Mucosa of descending colon (tissue), 3 donors: ENCODE measurements at regions not wholly inside any gene's neighbourhood (a gene's known extent, or its start where the extent isn't known, plus 50 kb on each side); places are given as distances from the start of the nearest gene placed in this dataset.

Source experiments
- ATAC-seq: fragments of 200-7000 bp; cut with Tn5 transposase; one replicate; pipeline ENCODE4 v1.9.1; 2020; ENCODE audit warnings: mild to moderate bottlenecking, moderate library complexity
- DNase-seq, 3 donors: peaks; one replicate each; pipeline ENCODE4 v3.0.0-alpha.2; 2020
- H3K36me3 ChIP-seq: fragments of 200-600 bp; one replicate; pipeline ENCODE4 v1.8.0; 2021; ENCODE audit warnings: low read depth, mild to moderate bottlenecking
- H3K4me1 ChIP-seq: fragments of 200-600 bp; one replicate; pipeline ENCODE4 v1.8.0; 2021; ENCODE audit warnings: low read depth, mild to moderate bottlenecking
- H3K4me3 ChIP-seq: fragments of 200-600 bp; one replicate; pipeline ENCODE4 v1.8.0; 2021; ENCODE audit warnings: mild to moderate bottlenecking
- H3K9me3 ChIP-seq: fragments of 200-600 bp; one replicate; pipeline ENCODE4 v1.8.0; 2021; ENCODE audit warnings: mild to moderate bottlenecking
- intact Hi-C, 2 donors: fragments of 100-400 bp; cut with DNase I in 1 of 2; cut with micrococcal nuclease in 1 of 2; formaldehyde crosslinking; loops; one replicate each; pipeline versions ENCODE4 v1.11.0 to v1.11.1; 2022; cut with DNase I, micrococcal nuclease
- TF ChIP-seq, protein P1 (sequence below): fragments of 200-600 bp; IDR thresholded peaks from one replicate; pipeline ENCODE4 v1.8.0; 2022; ENCODE audit warnings: antibody characterized with exemption, mild to moderate bottlenecking
- donor health status: DM: no; HTN: no; CAD: no; lungs with moderate emphysema.
- donor health status: DM: no; HTN: no; CAD: no.
- donor health status: DM: no; HTN: yes; CAD: no.

DNA sequence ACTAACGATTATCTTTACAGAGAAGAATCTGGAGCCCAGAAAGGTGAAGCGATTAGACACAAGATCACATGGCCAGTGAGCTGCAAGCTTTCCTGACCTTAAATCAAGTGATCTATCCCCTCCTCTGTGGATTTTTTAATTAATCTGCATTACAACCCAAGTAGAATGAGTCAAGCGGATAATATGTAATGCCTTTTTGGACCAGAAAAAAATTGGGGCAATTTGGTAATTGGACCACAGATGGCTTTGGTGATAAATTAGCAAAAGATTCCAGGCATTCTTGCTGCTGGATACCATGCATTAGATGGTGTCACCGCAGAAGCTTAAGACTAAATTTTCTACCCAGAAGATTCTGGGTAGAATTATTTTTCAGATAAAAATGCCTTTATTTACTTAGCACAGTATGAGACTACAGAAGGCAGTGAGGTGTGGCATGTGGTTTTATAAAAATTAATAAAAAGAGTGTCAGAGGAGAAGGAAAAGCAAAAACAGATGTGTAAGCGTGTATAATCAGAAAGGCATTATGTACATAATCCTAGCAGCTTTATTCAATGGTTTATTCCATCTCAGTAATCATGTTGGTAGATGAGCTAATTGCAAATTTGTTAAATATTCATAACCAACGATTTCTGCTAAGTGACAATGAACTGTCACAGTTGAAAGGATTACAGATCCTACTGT, 53.9 kb upstream of the PCSK2 start:
- no peak for DNase-seq
- TF ChIP-seq, protein P1, sequence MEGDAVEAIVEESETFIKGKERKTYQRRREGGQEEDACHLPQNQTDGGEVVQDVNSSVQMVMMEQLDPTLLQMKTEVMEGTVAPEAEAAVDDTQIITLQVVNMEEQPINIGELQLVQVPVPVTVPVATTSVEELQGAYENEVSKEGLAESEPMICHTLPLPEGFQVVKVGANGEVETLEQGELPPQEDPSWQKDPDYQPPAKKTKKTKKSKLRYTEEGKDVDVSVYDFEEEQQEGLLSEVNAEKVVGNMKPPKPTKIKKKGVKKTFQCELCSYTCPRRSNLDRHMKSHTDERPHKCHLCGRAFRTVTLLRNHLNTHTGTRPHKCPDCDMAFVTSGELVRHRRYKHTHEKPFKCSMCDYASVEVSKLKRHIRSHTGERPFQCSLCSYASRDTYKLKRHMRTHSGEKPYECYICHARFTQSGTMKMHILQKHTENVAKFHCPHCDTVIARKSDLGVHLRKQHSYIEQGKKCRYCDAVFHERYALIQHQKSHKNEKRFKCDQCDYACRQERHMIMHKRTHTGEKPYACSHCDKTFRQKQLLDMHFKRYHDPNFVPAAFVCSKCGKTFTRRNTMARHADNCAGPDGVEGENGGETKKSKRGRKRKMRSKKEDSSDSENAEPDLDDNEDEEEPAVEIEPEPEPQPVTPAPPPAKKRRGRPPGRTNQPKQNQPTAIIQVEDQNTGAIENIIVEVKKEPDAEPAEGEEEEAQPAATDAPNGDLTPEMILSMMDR, result no peak
- Histone ChIP-seq H3K4me3 (no peak overlapping the region), H3K9me3 (no peaks in the 10 kb centered on the region), H3K4me1 (no peaks in the 10 kb centered on the region), H3K36me3 (no peaks in the 10 kb centered on the region)
- ATAC-seq, result no peak
- intact Hi-C loops, result no loop called here
